ENCODE measurements at regions not wholly inside any gene's neighbourhood (a gene's known extent, or its start where the extent isn't known, plus 50 kb on each side); places are given as distances from the start of the nearest gene placed in this dataset.
"Not testable (repeated sequence)": the region's sequence is repeated elsewhere in the genome, so short reads cannot be mapped to it uniquely, and the experiment has no call there.

GRCh38 chr4:134505511-134505910, 303.9 kb upstream of the PABPC4L start:
- DNase-seq (ENCODE audit: low read depth): no peak

- no peak for DNase-seq (ENCODE audit: low read depth)
Measured at GRCh38 chr4:134501973-134502643, 300.5 kb upstream of the PABPC4L start.

- not testable (repeated sequence) for DNase-seq (ENCODE audit: low read depth)
Measured at GRCh38 chr4:134501488-134501887, 299.9 kb upstream of the PABPC4L start.

GRCh38 chr4:134499074-134499473, 297.5 kb upstream of the PABPC4L start:
- no peak for DNase-seq (ENCODE audit: low read depth)

GRCh38 chr4:134490863-134491262, 289.3 kb upstream of the PABPC4L start:
- DNase-seq (ENCODE audit: low read depth): no peak

- DNase-seq (ENCODE audit: low read depth): not testable (repeated sequence)
Measured at GRCh38 chr4:134483514-134483913, 281.9 kb upstream of the PABPC4L start.

- no peak for DNase-seq (ENCODE audit: low read depth)
Measured at GRCh38 chr4:134471569-134471968, 270.0 kb upstream of the PABPC4L start.

- peak; percentile 0 for DNase-seq (ENCODE audit: low read depth)
Measured at GRCh38 chr4:134470544-134470943, 269.0 kb upstream of the PABPC4L start.

GRCh38 chr4:134465417-134465816, 263.8 kb upstream of the PABPC4L start:
- no peak for DNase-seq (ENCODE audit: low read depth)

GRCh38 chr4:134463771-134464170, 262.2 kb upstream of the PABPC4L start:
- no peak for DNase-seq (ENCODE audit: low read depth)

GRCh38 chr4:134426821-134427220, 225.2 kb upstream of the PABPC4L start:
- no peak for DNase-seq (ENCODE audit: low read depth)

- DNase-seq (ENCODE audit: low read depth): no peak
Measured at GRCh38 chr4:134425756-134426155, 224.2 kb upstream of the PABPC4L start.

GRCh38 chr4:134422776-134423175, 221.2 kb upstream of the PABPC4L start:
- no peak for DNase-seq (ENCODE audit: low read depth)

- no peak for DNase-seq (ENCODE audit: low read depth)
Measured at GRCh38 chr4:134421734-134422133, 220.1 kb upstream of the PABPC4L start.

- no peak for DNase-seq (ENCODE audit: low read depth)
Measured at GRCh38 chr4:134408897-134409296, 207.3 kb upstream of the PABPC4L start.

GRCh38 chr4:134401798-134402197, 200.2 kb upstream of the PABPC4L start:
- DNase-seq (ENCODE audit: low read depth): no peak

GRCh38 chr4:134393592-134393991, 192.0 kb upstream of the PABPC4L start:
- DNase-seq (ENCODE audit: low read depth): no peak

GRCh38 chr4:134390319-134390718, 188.7 kb upstream of the PABPC4L start:
- DNase-seq (ENCODE audit: low read depth): no peak

- DNase-seq (ENCODE audit: low read depth): no peak
Measured at GRCh38 chr4:134388351-134388750, 186.8 kb upstream of the PABPC4L start.

- DNase-seq (ENCODE audit: low read depth): no peak
Measured at GRCh38 chr4:134382478-134383227, 181.1 kb upstream of the PABPC4L start.

- no peak for DNase-seq (ENCODE audit: low read depth)
Measured at GRCh38 chr4:134375775-134376174, 174.2 kb upstream of the PABPC4L start.

- DNase-seq (ENCODE audit: low read depth): no peak
Measured at GRCh38 chr4:134365852-134366251, 164.3 kb upstream of the PABPC4L start.

- DNase-seq (ENCODE audit: low read depth): no peak
Measured at GRCh38 chr4:134364928-134365327, 163.3 kb upstream of the PABPC4L start.
